Astrocyte of the spinal cord (primary cell): ENCODE measurements at regions not wholly inside any gene's neighbourhood (a gene's known extent, or its start where the extent isn't known, plus 50 kb on each side); places are given as distances from the start of the nearest gene placed in this dataset.
"Not testable (repeated sequence)": the region's sequence is repeated elsewhere in the genome, so short reads cannot be mapped to it uniquely, and the experiment has no call there.

Experiments
- DNase-seq: peaks from one replicate; pipeline ENCODE4 v3.0.0; 2011; ENCODE audit warnings: low read depth, low spot score
- H3K4me3 ChIP-seq: 2 replicates; pipeline ENCODE4 v1.5.1; 2011; ENCODE audit warnings: low read depth, mild to moderate bottlenecking, low read length, moderate library complexity
- in situ Hi-C: cut with HindIII; loops from 2 replicates; pipeline ENCODE4 v1.10.0; 2017; ENCODE audit warnings: low sequenced_read_pairs
- TF ChIP-seq, protein P1 (sequence below): IDR thresholded peaks from 2 replicates; pipeline ENCODE4 v1.5.1; 2012; ENCODE audit warnings: low read depth, mild to moderate bottlenecking, low read length, inconsistent platforms

- TF ChIP-seq, protein P1, sequence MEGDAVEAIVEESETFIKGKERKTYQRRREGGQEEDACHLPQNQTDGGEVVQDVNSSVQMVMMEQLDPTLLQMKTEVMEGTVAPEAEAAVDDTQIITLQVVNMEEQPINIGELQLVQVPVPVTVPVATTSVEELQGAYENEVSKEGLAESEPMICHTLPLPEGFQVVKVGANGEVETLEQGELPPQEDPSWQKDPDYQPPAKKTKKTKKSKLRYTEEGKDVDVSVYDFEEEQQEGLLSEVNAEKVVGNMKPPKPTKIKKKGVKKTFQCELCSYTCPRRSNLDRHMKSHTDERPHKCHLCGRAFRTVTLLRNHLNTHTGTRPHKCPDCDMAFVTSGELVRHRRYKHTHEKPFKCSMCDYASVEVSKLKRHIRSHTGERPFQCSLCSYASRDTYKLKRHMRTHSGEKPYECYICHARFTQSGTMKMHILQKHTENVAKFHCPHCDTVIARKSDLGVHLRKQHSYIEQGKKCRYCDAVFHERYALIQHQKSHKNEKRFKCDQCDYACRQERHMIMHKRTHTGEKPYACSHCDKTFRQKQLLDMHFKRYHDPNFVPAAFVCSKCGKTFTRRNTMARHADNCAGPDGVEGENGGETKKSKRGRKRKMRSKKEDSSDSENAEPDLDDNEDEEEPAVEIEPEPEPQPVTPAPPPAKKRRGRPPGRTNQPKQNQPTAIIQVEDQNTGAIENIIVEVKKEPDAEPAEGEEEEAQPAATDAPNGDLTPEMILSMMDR = no peak
- in situ Hi-C loops = no loop called here
- no peak overlapping the region for H3K4me3 ChIP-seq
- DNase-seq = no peak
Observed at GRCh38 chr4:134490863-134491262, 289.3 kb upstream of the PABPC4L start.

DNA sequence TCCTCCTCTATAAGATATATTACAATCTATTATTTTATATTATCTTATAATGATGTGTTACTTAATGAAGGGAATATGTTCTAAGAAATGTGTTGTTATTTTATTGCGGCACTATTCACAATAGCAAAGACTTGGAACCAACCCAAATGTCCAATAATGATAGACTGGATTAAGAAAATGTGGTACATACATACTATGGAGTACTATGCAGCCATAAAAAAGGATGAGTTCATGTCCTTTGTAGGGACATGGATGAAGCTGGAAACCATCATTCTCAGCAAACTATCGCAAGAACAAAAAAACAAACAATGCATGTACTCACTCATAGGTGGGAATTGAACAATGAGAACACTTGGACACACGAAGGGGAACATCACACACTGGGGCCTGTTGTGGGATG, 281.9 kb upstream of the PABPC4L start:
- in situ Hi-C loops, DNase-seq: not testable (repeated sequence)

GRCh38 chr4:134471569-134471968, 270.0 kb upstream of the PABPC4L start:
- no peak for DNase-seq
- TF ChIP-seq, protein P1 = no peak
- in situ Hi-C loops = no loop called here

More for the DNA sequence above, 281.9 kb upstream of the PABPC4L start:
- H3K4me3 ChIP-seq = not testable (repeated sequence)

GRCh38 chr4:134470544-134470943, 269.0 kb upstream of the PABPC4L start:
- TF ChIP-seq, protein P1 = peak; percentile 30
- DNase-seq = no peak
- H3K4me3 ChIP-seq = no peak overlapping the region
- in situ Hi-C loops = no loop called here

More at GRCh38 chr4:134471569-134471968, 270.0 kb upstream of the PABPC4L start:
- H3K4me3 ChIP-seq = no peak overlapping the region

GRCh38 chr4:134465417-134465816, 263.8 kb upstream of the PABPC4L start:
- no peak overlapping the region for H3K4me3 ChIP-seq
- TF ChIP-seq, protein P1 = no peak
- in situ Hi-C loops = no loop called here
- DNase-seq = no peak

- TF ChIP-seq, protein P1 = no peak
- in situ Hi-C loops = no loop called here
Observed at GRCh38 chr4:134463771-134464170, 262.2 kb upstream of the PABPC4L start.

GRCh38 chr4:134426821-134427220, 225.2 kb upstream of the PABPC4L start:
- DNase-seq = no peak
- in situ Hi-C loops = no loop called here
- TF ChIP-seq, protein P1 = no peak
- H3K4me3 ChIP-seq = no peak overlapping the region

More at GRCh38 chr4:134463771-134464170, 262.2 kb upstream of the PABPC4L start:
- no peak for DNase-seq
- no peak overlapping the region for H3K4me3 ChIP-seq
